Endodermal cell (in vitro differentiated cells): ENCODE measurements at regions not wholly inside any gene's neighbourhood (a gene's known extent, or its start where the extent isn't known, plus 50 kb on each side); places are given as distances from the start of the nearest gene placed in this dataset.

ENCODE experiments used
- DNase-seq: peaks from one replicate; pipeline ENCODE4 v3.0.0-alpha.2; 2017
- H3K27ac ChIP-seq: 2 replicates; pipeline ENCODE4 v1.5.1; 2013; ENCODE audit warnings: mild to moderate bottlenecking, low read depth, low read length, moderate library complexity
- H3K27me3 ChIP-seq: 2 replicates; pipeline ENCODE4 v1.6.1; 2013; ENCODE audit warnings: mild to moderate bottlenecking, low read length, moderate library complexity; ENCODE audit not compliant: insufficient read depth, control insufficient read depth, poor library complexity, severe bottlenecking
- H3K36me3 ChIP-seq: 2 replicates; pipeline ENCODE4 v1.7.0; 2013; ENCODE audit warnings: mild to moderate bottlenecking, low read length, moderate library complexity; ENCODE audit not compliant: control insufficient read depth, insufficient read depth
- H3K4me1 ChIP-seq: one replicate; pipeline ENCODE4 v1.7.0; 2013; ENCODE audit warnings: low read length; ENCODE audit not compliant: control insufficient read depth, insufficient read depth
- H3K4me3 ChIP-seq: 2 replicates; pipeline ENCODE4 v1.5.1; 2013; ENCODE audit warnings: mild to moderate bottlenecking, low read length, moderate library complexity
- H3K9ac ChIP-seq: 2 replicates; pipeline ENCODE4 v1.6.1; 2013; ENCODE audit warnings: mild to moderate bottlenecking, low read length, moderate library complexity; ENCODE audit not compliant: poor library complexity, severe bottlenecking; ENCODE audit errors: extremely low read depth
- H3K9me3 ChIP-seq: 2 replicates; pipeline ENCODE4 v1.6.1; 2013; ENCODE audit warnings: mild to moderate bottlenecking, low read length, moderate library complexity; ENCODE audit not compliant: control insufficient read depth
- H3K27ac Mint-ChIP-seq: 2 replicates; pipeline ENCODE4 v1.8.0; 2020; ENCODE audit warnings: mixed read lengths
- H3K27me3 Mint-ChIP-seq: 2 replicates; pipeline ENCODE4 v1.8.0; 2021; ENCODE audit warnings: mild to moderate bottlenecking, mixed read lengths; ENCODE audit not compliant: insufficient read depth
- H3K36me3 Mint-ChIP-seq: 2 replicates; pipeline ENCODE4 v1.8.0; 2020; ENCODE audit warnings: low read depth, mixed read lengths
- H3K4me1 Mint-ChIP-seq: 2 replicates; pipeline ENCODE4 v1.8.0; 2020; ENCODE audit warnings: mixed read lengths
- H3K4me3 Mint-ChIP-seq: 2 replicates; pipeline ENCODE4 v1.8.0; 2020; ENCODE audit warnings: mild to moderate bottlenecking, moderate library complexity, mixed read lengths
- H3K9me3 Mint-ChIP-seq: 2 replicates; pipeline ENCODE4 v1.8.0; 2020; ENCODE audit warnings: mild to moderate bottlenecking, mixed read lengths
- WGBS, 2 experiments: methylation state at CpG; one replicate each; pipeline versions ENCODE4 v1.1.5 to v1.1.7; 2013; ENCODE audit warnings: missing lambda C conversion rate in 2 of 2, mixed read lengths in 1 of 2; ENCODE audit not compliant: insufficient coverage in 1 of 2, insufficient read length in 1 of 2; 5-methylcytosine and 5-hydroxymethylcytosine counted together
- TF ChIP-seq, protein P1 (sequence below): fragments of 200-600 bp; sonication (generic); conservative IDR thresholded peaks from 2 replicates; pipeline ENCODE4 v1.5.0; 2021; ENCODE audit warnings: antibody characterized with exemption, mild to moderate bottlenecking

- H3K27me3 Mint-ChIP-seq = no peaks in the 10 kb centered on the region
- H3K27ac ChIP-seq = no peak overlapping the region
- H3K9me3 ChIP-seq = no peaks in the 10 kb centered on the region
- no peaks in the 10 kb centered on the region for H3K27me3 ChIP-seq
- no peaks in the 10 kb centered on the region for H3K4me1 ChIP-seq
- TF ChIP-seq, protein P1, sequence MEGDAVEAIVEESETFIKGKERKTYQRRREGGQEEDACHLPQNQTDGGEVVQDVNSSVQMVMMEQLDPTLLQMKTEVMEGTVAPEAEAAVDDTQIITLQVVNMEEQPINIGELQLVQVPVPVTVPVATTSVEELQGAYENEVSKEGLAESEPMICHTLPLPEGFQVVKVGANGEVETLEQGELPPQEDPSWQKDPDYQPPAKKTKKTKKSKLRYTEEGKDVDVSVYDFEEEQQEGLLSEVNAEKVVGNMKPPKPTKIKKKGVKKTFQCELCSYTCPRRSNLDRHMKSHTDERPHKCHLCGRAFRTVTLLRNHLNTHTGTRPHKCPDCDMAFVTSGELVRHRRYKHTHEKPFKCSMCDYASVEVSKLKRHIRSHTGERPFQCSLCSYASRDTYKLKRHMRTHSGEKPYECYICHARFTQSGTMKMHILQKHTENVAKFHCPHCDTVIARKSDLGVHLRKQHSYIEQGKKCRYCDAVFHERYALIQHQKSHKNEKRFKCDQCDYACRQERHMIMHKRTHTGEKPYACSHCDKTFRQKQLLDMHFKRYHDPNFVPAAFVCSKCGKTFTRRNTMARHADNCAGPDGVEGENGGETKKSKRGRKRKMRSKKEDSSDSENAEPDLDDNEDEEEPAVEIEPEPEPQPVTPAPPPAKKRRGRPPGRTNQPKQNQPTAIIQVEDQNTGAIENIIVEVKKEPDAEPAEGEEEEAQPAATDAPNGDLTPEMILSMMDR = no peak
- H3K4me1 Mint-ChIP-seq = no peaks in the 10 kb centered on the region
- 88 to 90% methylated on average over 2 to 3 of the region's 3 CpGs for WGBS, 2 experiments
- H3K9me3 Mint-ChIP-seq = no peaks in the 10 kb centered on the region
- no peaks in the 10 kb centered on the region for H3K36me3 ChIP-seq
- DNase-seq = no peak
- H3K27ac Mint-ChIP-seq = no peak overlapping the region
- H3K4me3 Mint-ChIP-seq = no peak overlapping the region
- no peak overlapping the region for H3K4me3 ChIP-seq
- no peak overlapping the region for H3K9ac ChIP-seq
- H3K36me3 Mint-ChIP-seq = no peaks in the 10 kb centered on the region
These were observed 202.4 kb upstream of the SIX2 start for GRCh38 chr2:45211636-45212035.

GRCh38 chr2:45210462-45211195 is 201.4 kb upstream of the SIX2 start:
- H3K27ac Mint-ChIP-seq = no peak overlapping the region
- H3K4me3 Mint-ChIP-seq = no peak overlapping the region
- no peaks in the 10 kb centered on the region for H3K27me3 ChIP-seq
- no peaks in the 10 kb centered on the region for H3K36me3 Mint-ChIP-seq
- TF ChIP-seq, protein P1 = no peak
- H3K4me1 ChIP-seq = no peaks in the 10 kb centered on the region
- H3K27ac ChIP-seq = no peak overlapping the region
- H3K9me3 ChIP-seq = no peaks in the 10 kb centered on the region
- H3K4me1 Mint-ChIP-seq = no peaks in the 10 kb centered on the region
- no peak overlapping the region for H3K9ac ChIP-seq
- no peaks in the 10 kb centered on the region for H3K9me3 Mint-ChIP-seq
- no peak for DNase-seq
- H3K36me3 ChIP-seq = no peaks in the 10 kb centered on the region
- WGBS, 2 experiments = 90 to 94% methylated on average over 8 to 9 of the region's 9 CpGs
- no peak overlapping the region for H3K4me3 ChIP-seq
- H3K27me3 Mint-ChIP-seq = no peaks in the 10 kb centered on the region

DNA sequence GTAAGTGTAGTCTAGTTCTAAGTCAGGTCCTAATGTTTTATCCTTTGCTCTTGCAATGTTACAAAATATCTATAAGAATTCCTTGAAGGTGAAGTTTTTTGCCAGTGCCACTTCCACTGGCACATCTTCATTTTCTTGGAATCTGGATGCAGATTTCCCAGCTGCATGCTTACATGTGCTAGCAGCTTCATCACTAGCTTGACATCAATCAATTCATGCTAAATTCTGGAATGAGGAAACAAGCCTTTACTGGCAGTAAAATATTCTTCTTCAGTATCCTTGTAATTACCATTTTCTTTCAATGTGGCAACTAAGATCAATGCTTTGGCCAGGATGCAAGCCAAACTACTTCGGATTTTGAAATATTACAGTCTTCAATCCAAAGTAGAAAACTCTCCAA is 200.6 kb upstream of the SIX2 start:
- Mint-ChIP-seq H3K27me3 (no peaks in the 10 kb centered on the region), H3K36me3 (no peaks in the 10 kb centered on the region), H3K9me3 (no peaks in the 10 kb centered on the region), H3K27ac (no peak overlapping the region), H3K4me3 (no peak overlapping the region), H3K4me1 (no peaks in the 10 kb centered on the region)
- TF ChIP-seq, protein P1 = no peak
- 94 to 100% methylated on average over 1 of the region's 1 CpG for WGBS, 2 experiments
- DNase-seq = no peak
- Histone ChIP-seq H3K4me1 (no peaks in the 10 kb centered on the region), H3K27ac (no peak overlapping the region), H3K9me3 (no peaks in the 10 kb centered on the region), H3K36me3 (no peaks in the 10 kb centered on the region), H3K27me3 (no peaks in the 10 kb centered on the region), H3K4me3 (no peak overlapping the region), H3K9ac (no peak overlapping the region)
